Inflammatory macrophage (primary cell): ENCODE measurements at regions not wholly inside any gene's neighbourhood (a gene's known extent, or its start where the extent isn't known, plus 50 kb on each side); places are given as distances from the start of the nearest gene placed in this dataset.
"Not testable (repeated sequence)": the region's sequence is repeated elsewhere in the genome, so short reads cannot be mapped to it uniquely, and the experiment has no call there.

Experiments used
- DNase-seq, 2 donors: peaks; one replicate each; pipeline ENCODE4 v3.0.0-alpha.2; 2020 to 2022

GRCh38 chr2:103169861-103170260 is 408.0 kb downstream of the TMEM182 start:
- DNase-seq = no peak

DNA sequence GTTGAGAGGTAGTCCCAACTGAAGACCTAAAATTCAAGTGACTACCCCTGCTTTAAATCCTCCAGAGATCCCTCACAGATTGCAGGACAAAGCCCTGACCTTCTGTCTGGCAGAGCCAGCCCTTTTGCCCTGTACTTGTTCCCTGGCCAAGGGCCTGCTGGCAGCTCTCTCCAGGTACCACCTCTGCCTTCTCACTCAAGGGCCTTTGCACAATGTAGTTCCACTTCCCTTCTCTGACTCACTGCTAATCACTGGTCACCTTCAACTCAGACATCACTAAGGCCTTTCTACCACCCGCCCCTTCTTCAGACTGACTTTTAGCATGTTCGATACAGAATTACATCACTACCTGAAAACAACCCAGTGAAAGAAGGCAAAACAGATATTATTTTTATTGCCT is 411.0 kb downstream of the TMEM182 start:
- DNase-seq = no peak

DNA sequence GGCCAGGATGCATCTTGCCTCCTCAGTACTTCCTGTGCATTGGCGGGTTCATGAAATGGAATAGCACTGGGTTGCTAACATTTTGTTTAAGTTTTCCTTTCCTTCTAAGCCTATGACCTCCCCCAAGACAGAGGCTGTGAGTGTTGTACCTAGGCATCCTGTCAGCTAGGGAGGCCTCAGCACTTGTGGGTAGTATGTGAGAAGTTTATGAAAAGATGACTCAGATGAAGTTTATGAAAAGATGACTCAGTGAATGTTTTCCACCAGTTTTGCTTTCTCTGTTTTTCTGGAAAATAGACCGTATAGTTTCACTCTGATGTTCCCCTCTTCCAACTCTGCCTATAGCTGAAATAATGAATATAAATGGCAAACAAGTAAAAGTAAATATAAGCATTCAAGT is 412.9 kb downstream of the TMEM182 start:
- no peak for DNase-seq

DNA sequence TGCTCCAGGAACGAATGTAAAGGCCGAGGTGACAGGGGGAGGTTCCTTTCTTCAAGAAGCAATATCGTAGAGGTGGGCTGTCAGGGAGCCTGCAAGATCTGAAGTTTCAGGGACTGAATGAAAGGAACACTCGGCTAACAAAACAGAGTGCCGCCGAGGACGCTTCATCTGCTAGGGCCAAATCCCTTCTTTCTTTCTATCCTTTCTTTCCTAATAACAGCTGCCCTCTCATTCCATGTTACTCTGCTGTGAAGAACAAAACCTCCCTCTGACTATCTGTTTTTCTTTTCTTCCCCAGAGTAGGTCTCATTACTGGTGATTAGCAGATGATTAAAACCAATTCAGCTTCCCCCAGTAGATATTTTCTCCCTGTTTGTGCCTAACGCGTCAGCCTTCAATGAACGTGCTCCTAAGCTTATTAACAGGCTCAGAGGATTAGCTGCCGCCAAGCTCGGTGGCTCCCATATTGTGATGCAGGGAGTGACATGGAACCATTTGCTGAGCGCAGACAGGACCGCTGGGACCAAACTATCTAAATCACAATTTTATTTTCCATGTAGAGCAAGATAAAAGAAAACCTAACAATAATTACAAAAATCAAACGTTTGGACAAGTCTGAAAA is 414.6 kb downstream of the TMEM182 start:
- no peak for DNase-seq

DNA sequence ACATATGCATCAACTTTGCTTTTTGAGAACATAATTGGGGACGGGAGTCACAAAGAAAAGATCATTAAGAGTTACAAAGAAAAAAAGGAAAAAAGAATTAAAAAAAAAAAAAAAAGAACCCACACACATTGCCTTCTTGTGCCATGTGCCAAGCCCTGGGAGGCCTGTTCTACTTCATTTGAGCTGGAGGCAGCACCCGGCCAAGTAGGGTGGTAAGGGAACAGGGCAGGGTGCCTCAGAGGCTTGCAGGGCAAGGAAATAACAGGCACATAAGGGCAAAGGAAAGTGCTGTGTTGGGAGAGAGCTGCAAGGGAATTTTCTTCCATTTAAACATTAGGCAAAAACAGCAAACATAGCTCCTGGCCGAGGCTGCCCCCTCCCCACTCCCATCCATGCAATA is 418.0 kb downstream of the TMEM182 start:
- no peak for DNase-seq

DNA sequence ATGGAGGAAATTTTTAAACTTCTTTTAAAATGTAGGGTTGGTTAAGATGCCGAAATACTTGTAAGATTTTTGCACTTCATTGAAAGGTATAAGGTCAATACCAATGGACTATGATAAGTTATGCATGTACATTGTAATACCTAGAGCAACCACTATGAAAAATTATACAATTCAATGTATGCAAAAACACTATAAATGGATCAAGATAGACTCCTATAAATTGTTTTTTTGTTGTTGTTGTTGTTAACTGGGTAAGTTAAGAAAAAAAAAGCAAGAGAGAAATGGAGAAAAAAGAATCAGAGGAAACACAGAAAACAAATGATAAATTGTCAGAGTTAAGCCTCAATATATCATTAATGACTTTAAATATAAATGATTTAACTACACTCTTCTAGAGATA is 421.2 kb downstream of the TMEM182 start:
- no peak for DNase-seq

- no peak for DNase-seq
Observed at GRCh38 chr2:103196802-103197201, 435.0 kb downstream of the TMEM182 start.

DNA sequence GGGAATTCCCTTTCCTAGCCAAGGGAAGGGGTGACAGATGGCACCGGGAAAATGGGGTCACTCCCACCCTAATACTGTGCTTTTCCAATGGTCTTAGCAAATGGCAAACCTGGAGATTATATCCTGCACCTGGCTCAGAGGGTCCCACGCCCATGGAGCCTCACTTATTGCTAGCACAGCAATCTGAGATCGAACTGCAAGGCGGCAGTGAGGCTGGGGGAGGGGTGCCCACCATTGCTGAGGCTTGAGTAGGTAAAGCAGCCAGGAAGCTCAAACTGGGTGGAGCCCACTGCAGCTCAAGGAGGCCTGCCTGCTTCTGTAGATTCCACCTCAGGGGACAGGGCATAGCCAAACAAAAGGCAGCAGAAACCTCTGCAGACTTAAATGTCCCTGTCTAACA is 438.9 kb downstream of the TMEM182 start:
- not testable (repeated sequence) for DNase-seq

DNA sequence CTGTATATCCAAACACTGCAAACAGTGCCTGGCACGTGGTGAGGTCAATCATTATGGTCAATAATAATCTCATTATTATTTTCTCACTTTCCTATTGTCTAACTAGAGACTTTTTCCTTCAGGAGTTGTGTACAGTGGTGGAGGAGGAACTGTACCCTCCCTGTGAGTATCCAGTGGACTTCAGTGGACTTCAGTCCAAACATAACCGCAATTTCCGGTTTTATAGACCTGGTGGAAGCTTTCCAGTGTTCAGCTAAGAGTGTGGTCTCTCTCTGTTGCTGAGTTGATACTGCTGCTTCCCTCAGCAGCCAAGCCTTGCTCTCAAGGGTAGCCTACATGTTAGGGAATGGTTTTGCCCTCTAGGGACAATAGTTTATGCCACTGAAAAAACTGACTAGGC is 447.1 kb downstream of the TMEM182 start:
- no peak for DNase-seq

GRCh38 chr2:103213028-103213542 is 451.3 kb downstream of the TMEM182 start:
- no peak for DNase-seq

DNA sequence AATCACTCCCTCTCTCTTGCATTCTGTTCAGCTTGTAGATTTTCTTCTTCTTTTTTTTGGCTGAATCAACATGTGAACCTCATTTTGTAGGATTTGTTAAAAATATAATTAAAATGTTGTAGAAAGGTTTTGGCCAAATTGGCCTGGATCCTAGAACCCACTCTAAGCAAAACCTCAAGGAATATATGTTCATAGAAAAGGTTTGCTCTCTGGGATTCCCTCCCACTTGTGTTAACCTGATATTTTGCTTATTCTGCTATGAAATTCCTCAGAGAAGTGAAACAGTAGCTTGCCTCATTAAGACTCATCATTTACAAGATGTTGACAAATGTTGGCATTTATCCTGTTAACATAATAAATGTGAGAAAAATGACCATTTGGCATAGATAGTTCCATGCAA is 456.7 kb downstream of the TMEM182 start:
- DNase-seq = no peak

- DNase-seq = no peak
Observed at GRCh38 chr2:103219398-103219797, 457.6 kb downstream of the TMEM182 start.

- no peak for DNase-seq
Observed at GRCh38 chr2:103222969-103223368, 461.1 kb downstream of the TMEM182 start.

DNA sequence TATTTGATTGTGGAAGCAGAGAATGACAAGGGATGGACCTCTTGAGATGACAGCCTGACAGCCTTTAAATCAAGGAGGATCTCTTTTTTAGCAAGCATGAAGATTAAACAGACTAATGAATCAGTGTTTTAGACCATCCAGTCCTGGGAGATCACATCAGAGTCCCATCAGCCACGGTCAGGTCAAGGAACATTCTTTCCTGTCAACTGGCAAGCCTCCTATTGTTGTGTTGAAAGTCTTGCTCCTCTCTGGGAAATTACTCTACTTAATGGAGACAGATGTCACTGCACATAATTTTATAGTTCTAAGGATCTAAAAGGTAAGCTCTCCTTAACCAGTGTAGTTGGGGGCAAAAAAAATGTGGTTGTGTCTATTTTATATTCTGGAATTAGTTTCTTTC is 469.0 kb downstream of the TMEM182 start:
- DNase-seq = no peak

DNA sequence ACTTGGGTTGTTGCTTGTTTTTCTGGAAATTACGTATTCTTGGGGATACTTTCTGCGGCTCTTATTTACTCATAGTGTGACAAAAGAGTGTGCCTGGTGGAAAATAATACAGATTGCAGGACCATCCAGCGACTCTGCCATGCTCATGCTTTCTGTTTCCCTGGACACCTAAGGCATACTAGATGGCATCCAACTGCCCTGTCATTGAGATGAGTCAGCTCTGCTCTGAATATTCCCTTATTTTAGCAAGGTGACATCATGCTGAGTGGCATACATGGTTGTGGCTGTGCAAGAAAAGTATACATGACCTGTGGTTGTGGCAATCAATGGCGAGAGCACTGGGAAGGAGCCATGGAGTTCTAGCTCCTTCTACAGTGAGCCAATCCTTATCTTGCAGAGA is 471.0 kb downstream of the TMEM182 start:
- DNase-seq = no peak

- DNase-seq = no peak
Observed at GRCh38 chr2:103233691-103234090, 471.9 kb downstream of the TMEM182 start.

- no peak for DNase-seq
Observed at GRCh38 chr2:103235283-103235682, 473.5 kb downstream of the TMEM182 start.

- no peak for DNase-seq
Observed at GRCh38 chr2:103249462-103249861, 487.6 kb downstream of the TMEM182 start.

GRCh38 chr2:103252781-103253180 is 490.9 kb downstream of the TMEM182 start:
- DNase-seq = no peak

DNA sequence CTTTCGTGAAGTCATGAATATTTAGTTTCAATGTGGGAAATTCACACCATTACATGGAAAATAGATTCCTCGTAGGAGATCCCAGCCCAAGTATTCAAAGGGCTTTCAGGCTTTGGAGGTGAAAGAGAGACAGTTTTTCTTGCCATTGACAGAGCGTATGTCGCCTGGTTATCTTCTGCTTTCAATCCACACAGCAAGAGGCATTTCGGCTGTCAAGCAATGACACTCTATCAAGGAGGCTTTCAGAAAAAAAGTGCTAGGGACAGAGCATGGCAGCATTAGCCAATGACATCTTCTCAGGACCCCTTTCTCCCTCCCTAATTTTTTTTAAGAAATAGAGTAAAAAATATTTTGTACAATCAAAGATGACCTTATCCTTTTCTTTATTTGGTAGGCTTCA is 492.8 kb downstream of the TMEM182 start:
- DNase-seq = no peak

GRCh38 chr2:103264058-103264768 is 502.4 kb downstream of the TMEM182 start:
- no peak for DNase-seq

DNA sequence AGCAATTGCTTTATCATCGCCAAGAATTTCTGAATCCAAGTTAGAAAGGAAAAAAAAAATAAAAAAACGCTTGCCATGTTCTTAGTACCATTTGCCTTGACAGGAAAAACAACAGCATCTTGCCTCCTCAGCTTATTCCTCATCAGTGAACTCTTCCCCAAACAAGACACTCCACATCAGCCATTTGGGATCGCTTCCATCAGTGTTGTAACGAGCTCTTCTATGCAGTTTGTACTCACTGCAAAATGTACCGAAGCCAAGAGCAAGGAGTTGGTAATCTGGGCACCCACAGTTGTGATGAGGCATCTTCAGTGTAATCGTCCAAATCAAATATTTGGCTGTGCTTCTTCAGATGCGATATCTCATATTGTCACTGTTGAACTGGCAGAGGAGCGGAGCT is 503.7 kb downstream of the TMEM182 start:
- DNase-seq = no peak

GRCh38 chr2:103268841-103269498 is 507.1 kb downstream of the TMEM182 start:
- no peak for DNase-seq

DNA sequence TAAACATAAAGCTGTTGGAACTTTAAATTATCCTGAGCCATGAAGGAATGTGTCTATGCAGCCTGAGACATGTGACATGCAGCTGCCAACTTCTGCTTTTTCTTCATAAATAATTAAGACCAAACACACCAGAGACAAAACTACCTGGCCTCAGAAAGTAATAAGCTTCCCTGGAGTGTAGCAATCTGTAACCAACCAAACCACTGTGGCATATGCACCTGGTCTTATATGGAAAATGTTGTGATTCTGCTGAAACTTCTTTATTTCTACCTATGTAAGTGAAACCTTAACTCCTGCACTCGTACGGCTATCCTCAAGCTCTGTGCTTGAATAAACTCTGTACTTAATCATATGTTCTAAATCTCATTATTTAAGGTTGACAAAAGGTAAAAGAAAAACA is 515.0 kb downstream of the TMEM182 start:
- no peak for DNase-seq
